Right lobe of liver (tissue), 6 donors: ENCODE measurements at regions not wholly inside any gene's neighbourhood (a gene's known extent, or its start where the extent isn't known, plus 50 kb on each side); places are given as distances from the start of the nearest gene placed in this dataset.

Experiments used
- ATAC-seq, 4 donors: fragments of 200-7000 bp; cut with Tn5 transposase; one replicate each; pipeline ENCODE4 v1.9.1; 2020; ENCODE audit warnings: mild to moderate bottlenecking in 4 of 4, moderate library complexity in 4 of 4
- DNase-seq, 3 donors: peaks; one replicate each; pipeline ENCODE4 v3.0.0-alpha.2; 2020
- H3K27ac ChIP-seq, 3 donors: fragments of 200-600 bp; one replicate each; pipeline ENCODE4 v1.8.0; 2022
- H3K27me3 ChIP-seq, 2 donors: fragments of 200-600 bp; one replicate each; pipeline ENCODE4 v1.8.0; 2022
- H3K36me3 ChIP-seq, 4 donors: fragments of 200-600 bp; sonication (generic) in 1 of 4; one replicate each; pipeline versions ENCODE4 v1.5.1 to v1.8.0; 2017 to 2022; ENCODE audit warnings: control low read depth in 1 of 4
- H3K4me1 ChIP-seq, 4 donors: fragments of 200-600 bp; sonication (generic) in 1 of 4; one replicate each; pipeline versions ENCODE4 v1.5.1 to v1.8.0; 2017 to 2022; ENCODE audit warnings: control low read depth in 1 of 4
- H3K4me3 ChIP-seq, 3 donors: fragments of 200-600 bp; one replicate each; pipeline ENCODE4 v1.8.0; 2022
- H3K9me3 ChIP-seq, 4 donors: fragments of 200-600 bp; sonication (generic) in 1 of 4; one replicate each; pipeline versions ENCODE4 v1.5.1 to v1.8.0; 2017 to 2022; ENCODE audit warnings: control low read depth in 1 of 4
- CTCF ChIP-seq, 4 donors: fragments of 200-600 bp in 3 of 4; fragments of 450-650 bp in 1 of 4; IDR thresholded peaks; one replicate each; pipeline versions ENCODE4 v1.5.1 to v1.8.0; 2016 to 2022; ENCODE audit warnings: antibody characterized with exemption in 4 of 4, mild to moderate bottlenecking in 2 of 4
- POLR2A ChIP-seq: fragments of 450-650 bp; IDR thresholded peaks from one replicate; pipeline ENCODE4 v1.6.1; 2017; ENCODE audit warnings: antibody characterized with exemption, mild to moderate bottlenecking
- WGBS: methylation state at CpG from one replicate; pipeline ENCODE4 v1.1.6; 2018; ENCODE audit warnings: low coverage, low lambda C conversion rate; ENCODE audit not compliant: insufficient coverage; ENCODE audit errors: missing lambda C conversion rate; 5-methylcytosine and 5-hydroxymethylcytosine counted together
- intact Hi-C, 2 donors: fragments of 100-400 bp; cut with DNase I; formaldehyde crosslinking; loops; one replicate each; pipeline versions ENCODE4 v1.11.2 to v1.14.1; 2022
- donor health status: DM: no; HTN: yes; CAD: no.
- donor health status: DM: no; HTN: no; CAD: no.
- donor health status: DM: no; HTN: no; CAD: no.
- donor health status: DM: no; HTN: yes; CAD: no.
- donor health status: DM: no; HTN: yes; CAD: no.

GRCh38 chr12:77352946-77353345, 287.6 kb upstream of the E2F7 start:
- TF ChIP-seq CTCF (IDR thresholded peaks at IDR 0.05) (no peak), POLR2A (no peak)
- H3K36me3 ChIP-seq = no peaks in the 10 kb centered on the region
- no peaks in the 10 kb centered on the region for H3K4me1 ChIP-seq
- intact Hi-C loops = no loop called here
- H3K27me3 ChIP-seq = no peaks in the 10 kb centered on the region
- no peak overlapping the region for H3K4me3 ChIP-seq
- WGBS = 35% methylated on average over 1 of the region's 1 CpG
- H3K9me3 ChIP-seq = no peaks in the 10 kb centered on the region
- no peak overlapping the region for H3K27ac ChIP-seq
- DNase-seq (no peak), ATAC-seq (no peak)

GRCh38 chr12:77351860-77352259, 286.5 kb upstream of the E2F7 start:
- H3K9me3 ChIP-seq = no peaks in the 10 kb centered on the region
- intact Hi-C loops = no loop called here
- no peak for DNase-seq
- no peak for ATAC-seq
- TF ChIP-seq POLR2A = no peak
- TF ChIP-seq CTCF (IDR thresholded peaks at IDR 0.05) = no peak
- no peak overlapping the region for H3K27ac ChIP-seq
- H3K4me3 ChIP-seq = no peak overlapping the region
- no peaks in the 10 kb centered on the region for H3K4me1 ChIP-seq
- H3K36me3 ChIP-seq = no peaks in the 10 kb centered on the region
- H3K27me3 ChIP-seq = no peaks in the 10 kb centered on the region

GRCh38 chr12:77349689-77350370, 284.5 kb upstream of the E2F7 start:
- 66% methylated on average over 6 of the region's 7 CpGs for WGBS

GRCh38 chr12:77347017-77347416, 281.6 kb upstream of the E2F7 start:
- intact Hi-C loops = no loop called here
- Histone ChIP-seq H3K9me3 (no peaks in the 10 kb centered on the region), H3K4me1 (no peaks in the 10 kb centered on the region), H3K27me3 (no peaks in the 10 kb centered on the region), H3K36me3 (no peaks in the 10 kb centered on the region), H3K27ac (no peak overlapping the region), H3K4me3 (no peak overlapping the region)
- ATAC-seq (no peak), DNase-seq (no peak)
- WGBS = 57% methylated on average over 2 of the region's 2 CpGs
- TF ChIP-seq POLR2A (no peak), CTCF (IDR thresholded peaks at IDR 0.05) (no peak)

More at GRCh38 chr12:77349689-77350370, 284.5 kb upstream of the E2F7 start:
- no peak overlapping the region for H3K27ac ChIP-seq
- no peaks in the 10 kb centered on the region for H3K4me1 ChIP-seq
- intact Hi-C loops = no loop called here
- no peak for DNase-seq
- no peaks in the 10 kb centered on the region for H3K36me3 ChIP-seq
- no peaks in the 10 kb centered on the region for H3K9me3 ChIP-seq
- no peak for ATAC-seq
- TF ChIP-seq CTCF (IDR thresholded peaks at IDR 0.05) (no peak), POLR2A (no peak)
- H3K4me3 ChIP-seq = no peak overlapping the region
- no peaks in the 10 kb centered on the region for H3K27me3 ChIP-seq

GRCh38 chr12:77345336-77345735, 280.0 kb upstream of the E2F7 start:
- intact Hi-C loops = no loop called here
- no peaks in the 10 kb centered on the region for H3K27me3 ChIP-seq
- H3K4me1 ChIP-seq = no peaks in the 10 kb centered on the region
- TF ChIP-seq CTCF (IDR thresholded peaks at IDR 0.05) = no peak
- no peak for TF ChIP-seq POLR2A
- no peaks in the 10 kb centered on the region for H3K9me3 ChIP-seq
- no peaks in the 10 kb centered on the region for H3K36me3 ChIP-seq
- no peak overlapping the region for H3K27ac ChIP-seq
- WGBS = 73% methylated on average over 1 of the region's 1 CpG
- H3K4me3 ChIP-seq = no peak overlapping the region
- no peak for DNase-seq
- no peak for ATAC-seq
